Esophagus squamous epithelium (tissue), 4 donors: ENCODE measurements at regions not wholly inside any gene's neighbourhood (a gene's known extent, or its start where the extent isn't known, plus 50 kb on each side); places are given as distances from the start of the nearest gene placed in this dataset.

Experiments used
- POLR2A ChIP-seq, 4 donors: fragments of 450-650 bp; IDR thresholded peaks; one replicate each; pipeline ENCODE4 v1.6.1; 2017; ENCODE audit warnings: antibody characterized with exemption in 4 of 4, mild to moderate bottlenecking in 4 of 4, moderate library complexity in 3 of 4
- TF ChIP-seq, protein P1 (sequence below), 6 experiments: fragments of 450-650 bp in 4 of 6; fragments of 200-600 bp in 2 of 6; sonication (generic) in 2 of 6; IDR thresholded peaks; one replicate each; pipeline ENCODE4 v1.5.1; 2016 to 2019; ENCODE audit warnings: antibody characterized with exemption in 6 of 6, mild to moderate bottlenecking in 4 of 6, moderate library complexity in 4 of 6

DNA sequence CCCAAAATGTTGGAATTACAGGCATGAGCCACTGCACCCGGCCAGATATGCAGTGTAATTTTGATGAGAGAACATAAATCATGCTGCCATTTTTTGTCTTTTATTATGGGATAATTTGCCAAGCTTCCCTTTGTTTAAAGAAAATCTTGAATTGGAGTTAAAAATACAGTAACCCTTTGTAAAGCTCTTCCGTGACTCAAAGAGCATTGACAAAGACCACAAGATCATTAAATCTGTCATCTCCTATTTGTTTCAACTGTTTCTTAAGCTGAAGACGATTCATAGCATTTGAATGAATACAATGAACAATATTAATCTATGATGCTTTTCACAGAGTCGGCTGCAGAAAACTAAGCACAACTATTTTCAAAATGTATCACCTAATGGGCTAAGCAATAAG lies 132.6 kb downstream of the ANAPC4 start:
- TF ChIP-seq, protein P1, sequence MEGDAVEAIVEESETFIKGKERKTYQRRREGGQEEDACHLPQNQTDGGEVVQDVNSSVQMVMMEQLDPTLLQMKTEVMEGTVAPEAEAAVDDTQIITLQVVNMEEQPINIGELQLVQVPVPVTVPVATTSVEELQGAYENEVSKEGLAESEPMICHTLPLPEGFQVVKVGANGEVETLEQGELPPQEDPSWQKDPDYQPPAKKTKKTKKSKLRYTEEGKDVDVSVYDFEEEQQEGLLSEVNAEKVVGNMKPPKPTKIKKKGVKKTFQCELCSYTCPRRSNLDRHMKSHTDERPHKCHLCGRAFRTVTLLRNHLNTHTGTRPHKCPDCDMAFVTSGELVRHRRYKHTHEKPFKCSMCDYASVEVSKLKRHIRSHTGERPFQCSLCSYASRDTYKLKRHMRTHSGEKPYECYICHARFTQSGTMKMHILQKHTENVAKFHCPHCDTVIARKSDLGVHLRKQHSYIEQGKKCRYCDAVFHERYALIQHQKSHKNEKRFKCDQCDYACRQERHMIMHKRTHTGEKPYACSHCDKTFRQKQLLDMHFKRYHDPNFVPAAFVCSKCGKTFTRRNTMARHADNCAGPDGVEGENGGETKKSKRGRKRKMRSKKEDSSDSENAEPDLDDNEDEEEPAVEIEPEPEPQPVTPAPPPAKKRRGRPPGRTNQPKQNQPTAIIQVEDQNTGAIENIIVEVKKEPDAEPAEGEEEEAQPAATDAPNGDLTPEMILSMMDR (IDR thresholded peaks at IDR 0.05), result no peak
- TF ChIP-seq POLR2A (IDR thresholded peaks at IDR 0.05), result no peak
